GM10847 (cell line): ENCODE measurements at regions not wholly inside any gene's neighbourhood (a gene's known extent, or its start where the extent isn't known, plus 50 kb on each side); places are given as distances from the start of the nearest gene placed in this dataset.

Source experiments
- POLR2A ChIP-seq: IDR thresholded peaks from 2 replicates; pipeline ENCODE4 v1.6.1; 2011; ENCODE audit not compliant: insufficient read length; ENCODE audit errors: extremely low read depth

- TF ChIP-seq POLR2A, result no peak
Observed at GRCh38 chr1:101431956-101432510, 195.2 kb downstream of the S1PR1 start.

GRCh38 chr1:101435831-101436511 lies 199.2 kb downstream of the S1PR1 start:
- TF ChIP-seq POLR2A, result no peak

GRCh38 chr1:101437800-101438199 lies 201.0 kb downstream of the S1PR1 start:
- no peak for TF ChIP-seq POLR2A

GRCh38 chr1:101438359-101438758 lies 201.5 kb downstream of the S1PR1 start:
- TF ChIP-seq POLR2A, result no peak

- no peak for TF ChIP-seq POLR2A
Observed at GRCh38 chr1:101440485-101440884, 203.7 kb downstream of the S1PR1 start.

- TF ChIP-seq POLR2A, result no peak
Observed at GRCh38 chr1:101444381-101444780, 207.6 kb downstream of the S1PR1 start.

GRCh38 chr1:101444873-101445618 lies 208.2 kb downstream of the S1PR1 start:
- no peak for TF ChIP-seq POLR2A

- no peak for TF ChIP-seq POLR2A
Observed at GRCh38 chr1:101448018-101448417, 211.2 kb downstream of the S1PR1 start.

- no peak for TF ChIP-seq POLR2A
Observed at GRCh38 chr1:101451888-101452287, 215.1 kb downstream of the S1PR1 start.

GRCh38 chr1:101452825-101453224 lies 216.0 kb downstream of the S1PR1 start:
- TF ChIP-seq POLR2A, result no peak

- no peak for TF ChIP-seq POLR2A
Observed at GRCh38 chr1:101453844-101454243, 217.0 kb downstream of the S1PR1 start.

- no peak for TF ChIP-seq POLR2A
Observed at GRCh38 chr1:101455166-101455565, 218.3 kb downstream of the S1PR1 start.

GRCh38 chr1:101460739-101461138 lies 223.9 kb downstream of the S1PR1 start:
- TF ChIP-seq POLR2A, result no peak

- no peak for TF ChIP-seq POLR2A
Observed at GRCh38 chr1:101463195-101463594, 226.4 kb downstream of the S1PR1 start.

GRCh38 chr1:101465941-101466340 lies 229.1 kb downstream of the S1PR1 start:
- no peak for TF ChIP-seq POLR2A

- TF ChIP-seq POLR2A, result no peak
Observed at GRCh38 chr1:101474039-101474665, 237.3 kb downstream of the S1PR1 start.
